HUES6 (cell line): ENCODE measurements at regions not wholly inside any gene's neighbourhood (a gene's known extent, or its start where the extent isn't known, plus 50 kb on each side); places are given as distances from the start of the nearest gene placed in this dataset.
"Not testable (repeated sequence)": the region's sequence is repeated elsewhere in the genome, so short reads cannot be mapped to it uniquely, and the experiment has no call there.

Experiments used
- H3K27ac ChIP-seq: 2 replicates; pipeline ENCODE4 v1.7.0; 2013; ENCODE audit warnings: low read depth, mild to moderate bottlenecking, low read length, inconsistent platforms
- H3K27me3 ChIP-seq: 2 replicates; pipeline ENCODE4 v1.6.1; 2013; ENCODE audit warnings: low read length; ENCODE audit not compliant: control insufficient read depth, insufficient read depth
- H3K36me3 ChIP-seq: 2 replicates; pipeline ENCODE4 v1.6.1; 2013; ENCODE audit warnings: low read length; ENCODE audit not compliant: control insufficient read depth, insufficient read depth
- H3K4me1 ChIP-seq: 2 replicates; pipeline ENCODE4 v1.6.1; 2013; ENCODE audit warnings: low read length; ENCODE audit not compliant: control insufficient read depth, insufficient read depth
- H3K4me3 ChIP-seq: 2 replicates; pipeline ENCODE4 v1.5.1; 2013; ENCODE audit warnings: low read depth, low read length
- H3K9ac ChIP-seq: one replicate; pipeline ENCODE4 v1.6.1; 2013; ENCODE audit warnings: mild to moderate bottlenecking, low read length
- H3K9me3 ChIP-seq: 2 replicates; pipeline ENCODE4 v1.6.1; 2013; ENCODE audit warnings: low read depth, low read length; ENCODE audit not compliant: control insufficient read depth, insufficient read depth

- Histone ChIP-seq H3K36me3 (no peaks in the 10 kb centered on the region), H3K9ac (no peak overlapping the region), H3K4me1 (no peaks in the 10 kb centered on the region), H3K9me3 (no peaks in the 10 kb centered on the region), H3K27me3 (no peaks in the 10 kb centered on the region), H3K4me3 (no peak overlapping the region), H3K27ac (no peak overlapping the region)
Measured at GRCh38 chr6:6940031-6941025, 167.4 kb upstream of the RREB1 start.

DNA sequence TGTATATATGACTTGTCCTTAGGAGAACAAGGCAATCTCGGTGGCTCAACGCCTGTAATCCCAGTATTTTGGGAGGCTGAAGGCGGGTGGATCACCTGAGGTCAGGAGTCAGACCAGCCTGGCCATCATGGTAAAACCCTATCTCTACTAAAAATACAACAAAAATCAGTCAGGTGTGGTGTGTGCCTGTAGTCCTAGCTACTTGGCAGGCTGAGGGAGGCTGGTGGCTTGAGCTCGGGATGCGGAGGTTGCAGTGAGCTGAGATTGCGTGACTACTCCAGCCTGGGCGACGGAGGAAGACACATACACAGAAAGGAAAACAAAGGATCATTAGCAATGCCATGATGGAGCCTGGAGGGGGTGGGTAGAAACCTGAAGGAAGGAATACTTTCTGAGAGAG, 166.6 kb upstream of the RREB1 start:
- H3K9ac ChIP-seq = no peak overlapping the region
- no peaks in the 10 kb centered on the region for H3K27me3 ChIP-seq
- H3K9me3 ChIP-seq = no peaks in the 10 kb centered on the region
- no peak overlapping the region for H3K27ac ChIP-seq
- no peak overlapping the region for H3K4me3 ChIP-seq
- no peaks in the 10 kb centered on the region for H3K36me3 ChIP-seq
- H3K4me1 ChIP-seq = no peaks in the 10 kb centered on the region

- no peaks in the 10 kb centered on the region for H3K4me1 ChIP-seq
- no peaks in the 10 kb centered on the region for H3K36me3 ChIP-seq
- H3K4me3 ChIP-seq = no peak overlapping the region
- no peaks in the 10 kb centered on the region for H3K27me3 ChIP-seq
- no peaks in the 10 kb centered on the region for H3K9me3 ChIP-seq
- no peak overlapping the region for H3K27ac ChIP-seq
- no peak overlapping the region for H3K9ac ChIP-seq
Measured at GRCh38 chr6:6942091-6942490, 165.7 kb upstream of the RREB1 start.

GRCh38 chr6:6942831-6943230, 164.9 kb upstream of the RREB1 start:
- Histone ChIP-seq H3K4me3 (no peak overlapping the region), H3K4me1 (no peaks in the 10 kb centered on the region), H3K9ac (no peak overlapping the region), H3K27me3 (no peaks in the 10 kb centered on the region), H3K36me3 (no peaks in the 10 kb centered on the region), H3K27ac (no peak overlapping the region), H3K9me3 (no peaks in the 10 kb centered on the region)

- Histone ChIP-seq H3K27me3 (no peaks in the 10 kb centered on the region), H3K4me3 (no peak overlapping the region), H3K4me1 (no peaks in the 10 kb centered on the region), H3K9me3 (no peaks in the 10 kb centered on the region), H3K9ac (no peak overlapping the region), H3K36me3 (no peaks in the 10 kb centered on the region), H3K27ac (no peak overlapping the region)
Measured at GRCh38 chr6:6943421-6943820, 164.3 kb upstream of the RREB1 start.

DNA sequence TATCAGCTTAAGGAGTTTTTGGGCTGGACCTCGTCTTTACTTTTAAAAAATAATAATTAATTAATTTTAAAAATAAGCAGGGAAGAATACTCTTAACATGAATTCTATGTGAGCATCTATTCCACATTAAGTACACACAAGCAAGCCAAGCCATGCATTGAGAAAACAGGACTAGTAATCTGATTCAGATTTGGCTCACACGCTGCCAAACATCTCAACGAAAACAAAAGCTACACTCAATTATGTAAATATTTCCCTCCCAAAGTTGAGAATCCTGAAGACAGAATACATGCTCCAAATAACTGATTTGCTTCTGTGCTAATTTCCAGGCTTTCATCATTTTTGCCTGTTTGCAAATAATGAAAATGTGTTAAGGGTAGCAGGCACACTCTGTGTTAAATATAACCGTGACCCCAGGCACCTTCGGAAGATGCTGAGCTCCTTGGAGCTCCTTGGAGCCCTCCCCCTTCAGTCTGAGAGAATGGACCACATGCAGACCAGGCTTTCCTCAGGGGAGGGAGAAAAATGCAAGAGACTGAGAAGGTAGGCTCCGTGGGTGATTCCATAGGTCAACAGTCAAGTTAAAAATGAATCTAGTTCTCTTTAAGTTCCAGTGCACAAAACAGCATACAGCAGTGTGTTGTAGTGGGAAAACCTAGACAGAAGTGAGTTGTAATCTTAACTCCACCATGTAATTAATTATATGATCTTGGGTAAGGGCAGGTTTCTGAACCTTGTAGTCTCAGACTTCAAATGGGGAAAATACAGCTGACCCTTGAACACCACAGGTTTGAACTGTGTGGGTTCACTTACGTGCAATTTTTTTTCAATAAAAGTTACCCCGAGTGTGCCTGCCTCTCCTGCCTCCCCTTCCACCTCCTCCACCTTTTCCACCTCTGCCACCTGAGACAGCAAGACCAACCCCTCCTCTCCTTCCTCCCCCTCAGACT, 161.3 kb upstream of the RREB1 start:
- Histone ChIP-seq H3K27ac (no peak overlapping the region), H3K36me3 (no peaks in the 10 kb centered on the region), H3K27me3 (no peaks in the 10 kb centered on the region)

GRCh38 chr6:6950373-6951145, 157.2 kb upstream of the RREB1 start:
- Histone ChIP-seq H3K4me3 (no peak overlapping the region), H3K36me3 (no peaks in the 10 kb centered on the region), H3K27me3 (no peaks in the 10 kb centered on the region), H3K4me1 (no peaks in the 10 kb centered on the region), H3K27ac (no peak overlapping the region), H3K9ac (no peak overlapping the region), H3K9me3 (peaks cover 22% of the 10 kb centered on the region)

More for the DNA sequence above, 161.3 kb upstream of the RREB1 start:
- Histone ChIP-seq H3K9ac (no peak overlapping the region), H3K4me3 (no peak overlapping the region), H3K4me1 (no peaks in the 10 kb centered on the region), H3K9me3 (peaks cover 11% of the 10 kb centered on the region)

DNA sequence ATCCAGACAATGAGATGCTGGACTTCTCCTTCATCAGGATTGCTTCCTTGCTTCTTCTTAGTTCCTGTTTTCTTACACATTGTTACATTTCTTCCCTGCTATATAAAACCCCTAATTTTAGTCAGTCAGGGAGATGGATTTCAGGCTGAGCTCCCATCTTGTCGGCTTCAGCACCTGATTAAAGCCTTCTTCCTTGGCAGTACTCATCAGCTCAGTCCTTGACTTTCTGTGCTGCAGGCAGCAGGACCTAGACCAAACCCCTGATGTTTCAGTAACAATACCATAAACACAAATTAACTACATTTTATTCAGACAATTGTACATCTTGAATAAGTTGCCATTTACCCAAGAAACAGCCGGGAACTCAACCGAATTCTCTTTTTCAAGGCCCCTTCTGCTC, 156.4 kb upstream of the RREB1 start:
- Histone ChIP-seq H3K4me1 (no peaks in the 10 kb centered on the region), H3K9me3 (peaks cover 22% of the 10 kb centered on the region), H3K4me3 (no peak overlapping the region), H3K36me3 (no peaks in the 10 kb centered on the region), H3K9ac (no peak overlapping the region), H3K27ac (no peak overlapping the region), H3K27me3 (no peaks in the 10 kb centered on the region)

- no peaks in the 10 kb centered on the region for H3K4me1 ChIP-seq
- H3K36me3 ChIP-seq = no peaks in the 10 kb centered on the region
- H3K9ac ChIP-seq = no peak overlapping the region
- no peak overlapping the region for H3K4me3 ChIP-seq
- H3K27me3 ChIP-seq = no peaks in the 10 kb centered on the region
- H3K27ac ChIP-seq = no peak overlapping the region
- peaks cover 22% of the 10 kb centered on the region for H3K9me3 ChIP-seq
Measured at GRCh38 chr6:6952484-6952883, 155.3 kb upstream of the RREB1 start.

DNA sequence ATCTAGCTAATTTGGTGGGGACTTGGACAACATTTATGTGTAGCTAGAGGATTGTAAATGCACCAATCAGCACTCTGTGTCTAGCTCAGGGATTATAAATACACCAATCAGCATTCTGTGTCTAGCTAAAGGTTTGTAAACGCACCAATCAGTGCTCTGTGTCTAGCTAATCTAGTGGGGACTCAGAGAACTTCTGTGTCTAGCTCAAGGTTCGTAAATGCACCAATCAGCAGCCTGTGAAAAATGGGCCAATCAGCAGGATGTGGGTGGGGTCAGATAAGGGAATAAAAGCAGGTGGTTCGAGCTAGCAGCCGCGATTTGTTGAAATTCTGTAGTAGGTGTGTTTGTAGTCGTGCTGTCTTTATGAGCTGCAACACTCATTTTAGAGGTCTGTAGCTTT, 154.8 kb upstream of the RREB1 start:
- H3K4me3 ChIP-seq, H3K36me3 ChIP-seq, H3K27me3 ChIP-seq, H3K27ac ChIP-seq, H3K4me1 ChIP-seq, H3K9ac ChIP-seq: not testable (repeated sequence)
- H3K9me3 ChIP-seq = peaks cover 22% of the 10 kb centered on the region
